ENCODE measurements at regions not wholly inside any gene's neighbourhood (a gene's known extent, or its start where the extent isn't known, plus 50 kb on each side); places are given as distances from the start of the nearest gene placed in this dataset.

DNA sequence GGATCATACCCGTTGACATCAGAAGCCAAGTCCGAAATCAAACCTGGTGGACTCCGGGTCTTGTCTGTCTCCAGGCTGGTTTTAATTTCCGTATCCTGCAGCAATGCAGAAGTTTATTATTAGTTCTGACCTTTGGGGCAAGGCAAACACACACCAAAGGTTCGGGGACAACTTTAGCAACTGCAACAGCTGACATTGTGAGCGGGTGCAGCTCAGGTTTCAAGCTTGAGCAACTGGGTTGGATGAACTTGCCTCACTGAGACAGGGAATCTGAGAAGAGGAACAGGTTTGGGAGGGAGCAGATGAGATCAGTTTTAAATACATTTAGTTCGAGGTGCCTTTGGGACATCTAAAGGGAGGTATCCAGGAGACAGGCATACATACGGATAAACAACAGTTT, 110.7 kb downstream of the GNL3L start:
- TF ChIP-seq POLR2AphosphoS5 (IDR thresholded peaks at IDR 0.05; ENCODE audit: low read depth, low read length): no peak
- no peak for TF ChIP-seq TAF1 (IDR thresholded peaks at IDR 0.05; ENCODE audit: borderline replicate concordance, insufficient read depth, low read length)
- TF ChIP-seq, protein P1, sequence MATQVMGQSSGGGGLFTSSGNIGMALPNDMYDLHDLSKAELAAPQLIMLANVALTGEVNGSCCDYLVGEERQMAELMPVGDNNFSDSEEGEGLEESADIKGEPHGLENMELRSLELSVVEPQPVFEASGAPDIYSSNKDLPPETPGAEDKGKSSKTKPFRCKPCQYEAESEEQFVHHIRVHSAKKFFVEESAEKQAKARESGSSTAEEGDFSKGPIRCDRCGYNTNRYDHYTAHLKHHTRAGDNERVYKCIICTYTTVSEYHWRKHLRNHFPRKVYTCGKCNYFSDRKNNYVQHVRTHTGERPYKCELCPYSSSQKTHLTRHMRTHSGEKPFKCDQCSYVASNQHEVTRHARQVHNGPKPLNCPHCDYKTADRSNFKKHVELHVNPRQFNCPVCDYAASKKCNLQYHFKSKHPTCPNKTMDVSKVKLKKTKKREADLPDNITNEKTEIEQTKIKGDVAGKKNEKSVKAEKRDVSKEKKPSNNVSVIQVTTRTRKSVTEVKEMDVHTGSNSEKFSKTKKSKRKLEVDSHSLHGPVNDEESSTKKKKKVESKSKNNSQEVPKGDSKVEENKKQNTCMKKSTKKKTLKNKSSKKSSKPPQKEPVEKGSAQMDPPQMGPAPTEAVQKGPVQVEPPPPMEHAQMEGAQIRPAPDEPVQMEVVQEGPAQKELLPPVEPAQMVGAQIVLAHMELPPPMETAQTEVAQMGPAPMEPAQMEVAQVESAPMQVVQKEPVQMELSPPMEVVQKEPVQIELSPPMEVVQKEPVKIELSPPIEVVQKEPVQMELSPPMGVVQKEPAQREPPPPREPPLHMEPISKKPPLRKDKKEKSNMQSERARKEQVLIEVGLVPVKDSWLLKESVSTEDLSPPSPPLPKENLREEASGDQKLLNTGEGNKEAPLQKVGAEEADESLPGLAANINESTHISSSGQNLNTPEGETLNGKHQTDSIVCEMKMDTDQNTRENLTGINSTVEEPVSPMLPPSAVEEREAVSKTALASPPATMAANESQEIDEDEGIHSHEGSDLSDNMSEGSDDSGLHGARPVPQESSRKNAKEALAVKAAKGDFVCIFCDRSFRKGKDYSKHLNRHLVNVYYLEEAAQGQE (IDR thresholded peaks at IDR 0.05; ENCODE audit: insufficient read depth in 1 of 2, low read depth in 2 of 2, low read length in 2 of 2): no peak
- no peak for TF ChIP-seq SIN3A (IDR thresholded peaks at IDR 0.05; ENCODE audit: borderline replicate concordance, insufficient read depth, low read length)
